ENCODE measurements at regions not wholly inside any gene's neighbourhood (a gene's known extent, or its start where the extent isn't known, plus 50 kb on each side); places are given as distances from the start of the nearest gene placed in this dataset.

- no peak overlapping the region for H3K4me3 ChIP-seq (ENCODE audit: insufficient read depth, low read depth, low read length, poor library complexity, severe bottlenecking)
- no peaks in the 10 kb centered on the region for H3K27me3 ChIP-seq (replicated peaks; ENCODE audit: control insufficient read depth, insufficient read depth, low read length, poor library complexity, severe bottlenecking)
- no peaks in the 10 kb centered on the region for H3K9me3 ChIP-seq (ENCODE audit: control insufficient read depth, low read length)
- no peaks in the 10 kb centered on the region for H3K36me3 ChIP-seq (ENCODE audit: control insufficient read depth, insufficient read depth, low read length)
- H3K4me1 ChIP-seq (ENCODE audit: control insufficient read depth, insufficient read depth, low read length, poor library complexity, severe bottlenecking) = no peaks in the 10 kb centered on the region
- no peak for DNase-seq
- H3K27ac ChIP-seq (ENCODE audit: insufficient read depth, low read length, poor library complexity, severe bottlenecking) = no peak overlapping the region
These were observed 433.7 kb upstream of the RBFOX1 start for GRCh38 chr16:6898896-6899295.

GRCh38 chr16:6897876-6898485, 434.7 kb upstream of the RBFOX1 start:
- DNase-seq = no peak
- H3K4me3 ChIP-seq (ENCODE audit: insufficient read depth, low read depth, low read length, poor library complexity, severe bottlenecking) = no peak overlapping the region
- H3K36me3 ChIP-seq (ENCODE audit: control insufficient read depth, insufficient read depth, low read length) = no peaks in the 10 kb centered on the region
- H3K9me3 ChIP-seq (ENCODE audit: control insufficient read depth, low read length) = no peaks in the 10 kb centered on the region
- H3K27me3 ChIP-seq (replicated peaks; ENCODE audit: control insufficient read depth, insufficient read depth, low read length, poor library complexity, severe bottlenecking) = no peaks in the 10 kb centered on the region
- H3K4me1 ChIP-seq (ENCODE audit: control insufficient read depth, insufficient read depth, low read length, poor library complexity, severe bottlenecking) = no peaks in the 10 kb centered on the region
- H3K27ac ChIP-seq (ENCODE audit: insufficient read depth, low read length, poor library complexity, severe bottlenecking) = no peak overlapping the region

GRCh38 chr16:6892966-6893365, 439.7 kb upstream of the RBFOX1 start:
- DNase-seq = no peak
- Histone ChIP-seq H3K4me3 (ENCODE audit: insufficient read depth, low read depth, low read length, poor library complexity, severe bottlenecking) (no peak overlapping the region), H3K36me3 (ENCODE audit: control insufficient read depth, insufficient read depth, low read length) (no peaks in the 10 kb centered on the region), H3K27me3 (replicated peaks; ENCODE audit: control insufficient read depth, insufficient read depth, low read length, poor library complexity, severe bottlenecking) (no peaks in the 10 kb centered on the region), H3K27ac (ENCODE audit: insufficient read depth, low read length, poor library complexity, severe bottlenecking) (no peak overlapping the region), H3K4me1 (ENCODE audit: control insufficient read depth, insufficient read depth, low read length, poor library complexity, severe bottlenecking) (no peaks in the 10 kb centered on the region), H3K9me3 (ENCODE audit: control insufficient read depth, low read length) (no peaks in the 10 kb centered on the region)

GRCh38 chr16:6891496-6891895, 441.1 kb upstream of the RBFOX1 start:
- no peak for DNase-seq
- Histone ChIP-seq H3K27me3 (replicated peaks; ENCODE audit: control insufficient read depth, insufficient read depth, low read length, poor library complexity, severe bottlenecking) (no peaks in the 10 kb centered on the region), H3K9me3 (ENCODE audit: control insufficient read depth, low read length) (no peaks in the 10 kb centered on the region), H3K4me3 (ENCODE audit: insufficient read depth, low read depth, low read length, poor library complexity, severe bottlenecking) (no peak overlapping the region), H3K27ac (ENCODE audit: insufficient read depth, low read length, poor library complexity, severe bottlenecking) (no peak overlapping the region), H3K4me1 (ENCODE audit: control insufficient read depth, insufficient read depth, low read length, poor library complexity, severe bottlenecking) (no peaks in the 10 kb centered on the region), H3K36me3 (ENCODE audit: control insufficient read depth, insufficient read depth, low read length) (no peaks in the 10 kb centered on the region)

GRCh38 chr16:6888531-6888930, 444.1 kb upstream of the RBFOX1 start:
- no peaks in the 10 kb centered on the region for H3K27me3 ChIP-seq (replicated peaks; ENCODE audit: control insufficient read depth, insufficient read depth, low read length, poor library complexity, severe bottlenecking)

GRCh38 chr16:6884002-6884401, 448.6 kb upstream of the RBFOX1 start:
- no peaks in the 10 kb centered on the region for H3K9me3 ChIP-seq (ENCODE audit: control insufficient read depth, low read length)
- H3K4me3 ChIP-seq (ENCODE audit: insufficient read depth, low read depth, low read length, poor library complexity, severe bottlenecking) = no peak overlapping the region
- H3K36me3 ChIP-seq (ENCODE audit: control insufficient read depth, insufficient read depth, low read length) = no peaks in the 10 kb centered on the region
- no peak overlapping the region for H3K27ac ChIP-seq (ENCODE audit: insufficient read depth, low read length, poor library complexity, severe bottlenecking)
- no peak for DNase-seq
- no peaks in the 10 kb centered on the region for H3K4me1 ChIP-seq (ENCODE audit: control insufficient read depth, insufficient read depth, low read length, poor library complexity, severe bottlenecking)
- no peaks in the 10 kb centered on the region for H3K27me3 ChIP-seq (replicated peaks; ENCODE audit: control insufficient read depth, insufficient read depth, low read length, poor library complexity, severe bottlenecking)

More at GRCh38 chr16:6888531-6888930, 444.1 kb upstream of the RBFOX1 start:
- no peak overlapping the region for H3K27ac ChIP-seq (ENCODE audit: insufficient read depth, low read length, poor library complexity, severe bottlenecking)
- no peaks in the 10 kb centered on the region for H3K9me3 ChIP-seq (ENCODE audit: control insufficient read depth, low read length)
- DNase-seq = no peak
- H3K4me1 ChIP-seq (ENCODE audit: control insufficient read depth, insufficient read depth, low read length, poor library complexity, severe bottlenecking) = no peaks in the 10 kb centered on the region
- H3K36me3 ChIP-seq (ENCODE audit: control insufficient read depth, insufficient read depth, low read length) = no peaks in the 10 kb centered on the region
- H3K4me3 ChIP-seq (ENCODE audit: insufficient read depth, low read depth, low read length, poor library complexity, severe bottlenecking) = no peak overlapping the region

- H3K27me3 ChIP-seq (replicated peaks; ENCODE audit: control insufficient read depth, insufficient read depth, low read length, poor library complexity, severe bottlenecking) = no peaks in the 10 kb centered on the region
These were observed 452.4 kb upstream of the RBFOX1 start for GRCh38 chr16:6880263-6880662.

GRCh38 chr16:6864671-6865070, 468.0 kb upstream of the RBFOX1 start:
- H3K36me3 ChIP-seq (ENCODE audit: control insufficient read depth, insufficient read depth, low read length) = no peaks in the 10 kb centered on the region
- no peaks in the 10 kb centered on the region for H3K27me3 ChIP-seq (replicated peaks; ENCODE audit: control insufficient read depth, insufficient read depth, low read length, poor library complexity, severe bottlenecking)
- no peak overlapping the region for H3K4me3 ChIP-seq (ENCODE audit: insufficient read depth, low read depth, low read length, poor library complexity, severe bottlenecking)
- DNase-seq = no peak
- H3K27ac ChIP-seq (ENCODE audit: insufficient read depth, low read length, poor library complexity, severe bottlenecking) = no peak overlapping the region
- no peaks in the 10 kb centered on the region for H3K4me1 ChIP-seq (ENCODE audit: control insufficient read depth, insufficient read depth, low read length, poor library complexity, severe bottlenecking)
- H3K9me3 ChIP-seq (ENCODE audit: control insufficient read depth, low read length) = no peaks in the 10 kb centered on the region

More at GRCh38 chr16:6880263-6880662, 452.4 kb upstream of the RBFOX1 start:
- H3K9me3 ChIP-seq (ENCODE audit: control insufficient read depth, low read length) = no peaks in the 10 kb centered on the region
- no peaks in the 10 kb centered on the region for H3K4me1 ChIP-seq (ENCODE audit: control insufficient read depth, insufficient read depth, low read length, poor library complexity, severe bottlenecking)
- no peaks in the 10 kb centered on the region for H3K36me3 ChIP-seq (ENCODE audit: control insufficient read depth, insufficient read depth, low read length)
- H3K27ac ChIP-seq (ENCODE audit: insufficient read depth, low read length, poor library complexity, severe bottlenecking) = no peak overlapping the region
- no peak overlapping the region for H3K4me3 ChIP-seq (ENCODE audit: insufficient read depth, low read depth, low read length, poor library complexity, severe bottlenecking)
- DNase-seq = no peak

GRCh38 chr16:6864244-6864643, 468.4 kb upstream of the RBFOX1 start:
- Histone ChIP-seq H3K4me1 (ENCODE audit: control insufficient read depth, insufficient read depth, low read length, poor library complexity, severe bottlenecking) (no peaks in the 10 kb centered on the region), H3K27me3 (replicated peaks; ENCODE audit: control insufficient read depth, insufficient read depth, low read length, poor library complexity, severe bottlenecking) (no peaks in the 10 kb centered on the region), H3K27ac (ENCODE audit: insufficient read depth, low read length, poor library complexity, severe bottlenecking) (no peak overlapping the region), H3K36me3 (ENCODE audit: control insufficient read depth, insufficient read depth, low read length) (no peaks in the 10 kb centered on the region), H3K9me3 (ENCODE audit: control insufficient read depth, low read length) (no peaks in the 10 kb centered on the region), H3K4me3 (ENCODE audit: insufficient read depth, low read depth, low read length, poor library complexity, severe bottlenecking) (no peak overlapping the region)
- no peak for DNase-seq

GRCh38 chr16:6863135-6863534, 469.5 kb upstream of the RBFOX1 start:
- Histone ChIP-seq H3K4me1 (ENCODE audit: control insufficient read depth, insufficient read depth, low read length, poor library complexity, severe bottlenecking) (no peaks in the 10 kb centered on the region), H3K36me3 (ENCODE audit: control insufficient read depth, insufficient read depth, low read length) (no peaks in the 10 kb centered on the region), H3K9me3 (ENCODE audit: control insufficient read depth, low read length) (no peaks in the 10 kb centered on the region), H3K27me3 (replicated peaks; ENCODE audit: control insufficient read depth, insufficient read depth, low read length, poor library complexity, severe bottlenecking) (no peaks in the 10 kb centered on the region), H3K27ac (ENCODE audit: insufficient read depth, low read length, poor library complexity, severe bottlenecking) (no peak overlapping the region), H3K4me3 (ENCODE audit: insufficient read depth, low read depth, low read length, poor library complexity, severe bottlenecking) (no peak overlapping the region)
- DNase-seq = no peak

Data from effector memory CD4-positive, alpha-beta T cell (primary cell).